HG03342 (cell line): ENCODE measurements at regions not wholly inside any gene's neighbourhood (a gene's known extent, or its start where the extent isn't known, plus 50 kb on each side); places are given as distances from the start of the nearest gene placed in this dataset.
"Not testable (repeated sequence)": the region's sequence is repeated elsewhere in the genome, so short reads cannot be mapped to it uniquely, and the experiment has no call there.

Experiments used
- ATAC-seq: cut with Tn5 transposase; IDR thresholded peaks from one replicate; pipeline ENCODE4 v1.9.1; 2021; ENCODE audit warnings: mild to moderate bottlenecking, moderate library complexity; ENCODE audit not compliant: unreplicated experiment

DNA sequence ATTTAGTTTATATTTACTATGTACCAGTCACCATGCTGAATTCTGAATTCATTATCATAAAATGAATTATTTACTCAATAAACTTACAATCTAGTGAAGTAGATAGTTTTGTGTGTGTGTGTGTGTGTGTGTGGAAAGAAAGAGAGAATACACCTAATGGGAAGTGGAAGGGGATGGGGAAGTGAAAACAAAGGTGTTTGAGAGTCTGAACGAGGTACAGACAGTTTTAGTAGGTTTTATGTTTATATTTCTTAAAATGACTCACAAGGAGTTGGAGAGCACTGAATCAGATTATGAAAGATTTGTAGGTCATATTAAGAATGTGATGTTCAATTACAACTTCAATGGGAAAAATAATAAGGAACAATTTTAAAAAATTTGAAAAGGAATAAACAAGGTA, 1753.0 kb downstream of the SLITRK1 start:
- ATAC-seq = no peak

DNA sequence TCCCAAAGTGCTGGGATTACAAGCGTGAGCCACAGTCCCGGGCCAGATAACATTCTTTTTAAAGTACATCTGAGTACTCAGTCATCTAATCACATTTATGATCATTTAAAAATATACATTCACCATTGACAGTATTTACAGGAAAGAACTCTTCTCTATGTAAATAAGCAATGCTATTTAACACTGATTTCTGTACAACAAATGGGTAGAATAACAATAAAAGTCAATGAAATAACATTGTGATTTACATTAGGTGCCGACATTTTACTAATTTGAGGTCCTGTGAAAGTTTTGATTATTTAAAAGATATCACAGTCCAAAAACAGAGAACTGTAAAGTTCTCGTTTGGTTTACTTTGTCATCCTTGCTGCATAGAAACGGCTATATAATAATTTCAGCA, 1763.7 kb downstream of the SLITRK1 start:
- ATAC-seq = no peak

DNA sequence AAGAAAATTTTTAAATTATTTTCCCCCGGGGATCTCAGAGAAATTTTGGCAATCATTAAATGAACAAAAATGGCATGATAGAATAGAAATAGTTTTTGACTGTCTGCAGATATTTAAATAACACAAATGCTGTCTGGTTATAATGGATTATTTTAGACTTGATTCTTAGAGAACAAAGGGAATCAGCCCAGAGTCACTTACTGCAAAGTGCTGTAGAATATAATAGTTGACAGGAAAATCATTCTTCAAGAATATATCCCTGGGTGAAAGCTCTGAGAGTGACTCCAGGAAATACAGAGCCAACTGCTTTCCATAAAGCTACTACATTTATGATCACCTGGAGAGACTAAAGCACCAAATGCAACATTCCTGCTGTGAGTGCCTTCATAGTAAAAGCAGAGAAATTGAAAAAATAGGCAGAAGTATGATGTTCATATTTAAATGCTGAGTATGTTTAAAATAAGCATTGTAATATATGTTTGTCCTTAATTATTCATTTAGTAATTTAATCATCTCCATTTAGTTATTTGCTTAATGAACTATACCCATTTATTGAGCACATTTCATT, 1765.8 kb downstream of the SLITRK1 start:
- ATAC-seq = no peak

GRCh38 chr13:82115391-82115790, 1766.9 kb downstream of the SLITRK1 start:
- no peak for ATAC-seq

DNA sequence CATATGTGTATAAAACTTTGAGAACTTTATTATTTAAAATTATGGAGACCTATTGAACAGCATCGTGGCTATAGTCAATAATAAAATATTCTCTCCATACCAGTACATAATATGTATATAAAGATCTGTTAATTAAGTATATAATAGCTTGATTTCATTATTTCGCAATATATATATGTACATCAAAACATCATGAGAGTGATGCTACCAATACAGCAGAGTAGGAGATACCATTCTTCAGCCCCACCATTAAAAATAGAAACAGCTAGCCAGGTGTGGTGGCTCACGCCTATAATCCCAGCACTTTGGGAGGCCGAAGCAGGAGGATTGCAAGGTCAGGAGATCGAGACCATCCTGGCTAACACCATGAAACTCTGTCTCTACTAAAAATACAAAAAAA, 1755.3 kb upstream of the SPRY2 start:
- ATAC-seq = no peak

GRCh38 chr13:82092312-82092711, 1751.4 kb upstream of the SPRY2 start:
- ATAC-seq = no peak

DNA sequence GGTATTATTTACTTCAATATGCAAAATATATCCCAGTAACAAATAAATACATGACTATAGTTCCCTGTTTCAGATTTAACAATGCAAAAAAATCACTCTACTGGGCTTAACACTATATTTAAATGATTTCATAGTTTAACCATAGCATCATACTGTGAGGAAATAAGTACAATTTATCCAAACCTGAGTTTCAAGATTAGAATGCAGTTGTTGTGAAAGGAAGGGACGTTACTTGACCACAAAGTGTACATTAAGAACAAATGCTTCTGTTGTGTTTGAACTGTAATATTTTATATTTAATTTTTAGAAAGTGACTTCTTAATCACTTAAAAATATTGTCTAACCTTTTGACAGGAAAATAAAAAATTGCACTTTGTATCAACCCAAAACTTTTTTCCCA, 1747.9 kb upstream of the SPRY2 start:
- ATAC-seq = no peak

DNA sequence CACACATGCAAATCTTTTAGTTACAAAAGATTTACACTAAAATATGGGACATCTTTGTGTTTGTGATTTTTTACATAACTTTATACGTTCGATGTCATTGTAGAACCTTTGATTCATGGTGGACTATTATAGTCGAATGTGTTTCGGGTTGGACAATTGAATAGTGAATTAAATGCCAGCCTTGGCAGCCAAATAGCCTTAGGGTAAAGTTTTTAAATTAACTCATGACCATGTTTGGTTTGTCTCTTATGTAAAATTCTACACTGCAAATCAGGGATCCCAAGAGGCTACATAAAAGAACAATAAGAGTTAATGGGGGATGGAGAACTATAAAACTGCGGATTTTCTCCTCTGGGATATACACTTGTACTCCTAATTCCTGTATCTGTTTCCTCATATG, 1735.6 kb upstream of the SPRY2 start:
- ATAC-seq = no peak

GRCh38 chr13:82070416-82070815, 1729.5 kb upstream of the SPRY2 start:
- ATAC-seq = no peak

- ATAC-seq = no peak
Measured at GRCh38 chr13:82062772-82063171, 1721.8 kb upstream of the SPRY2 start.

DNA sequence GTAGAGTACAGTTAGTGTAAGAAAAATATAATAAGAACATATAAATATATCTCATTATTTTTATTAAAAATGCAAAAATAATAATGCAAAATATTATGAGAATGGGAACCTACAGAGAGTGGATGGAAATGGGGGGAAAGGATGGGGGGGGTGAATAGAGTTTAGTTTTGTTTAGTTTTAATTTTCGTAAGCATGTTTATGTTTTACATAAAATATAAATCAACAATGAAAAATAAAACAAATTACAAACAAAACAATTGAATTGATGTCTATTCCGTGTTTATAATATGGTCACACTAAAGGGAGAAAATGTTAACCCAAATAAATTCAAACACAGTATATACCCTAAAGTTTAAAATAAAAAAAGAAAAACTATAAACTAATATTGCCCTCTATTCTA, 1717.4 kb upstream of the SPRY2 start:
- no peak for ATAC-seq

- ATAC-seq = not testable (repeated sequence)
Measured at GRCh38 chr13:82045316-82045715, 1704.4 kb upstream of the SPRY2 start.

DNA sequence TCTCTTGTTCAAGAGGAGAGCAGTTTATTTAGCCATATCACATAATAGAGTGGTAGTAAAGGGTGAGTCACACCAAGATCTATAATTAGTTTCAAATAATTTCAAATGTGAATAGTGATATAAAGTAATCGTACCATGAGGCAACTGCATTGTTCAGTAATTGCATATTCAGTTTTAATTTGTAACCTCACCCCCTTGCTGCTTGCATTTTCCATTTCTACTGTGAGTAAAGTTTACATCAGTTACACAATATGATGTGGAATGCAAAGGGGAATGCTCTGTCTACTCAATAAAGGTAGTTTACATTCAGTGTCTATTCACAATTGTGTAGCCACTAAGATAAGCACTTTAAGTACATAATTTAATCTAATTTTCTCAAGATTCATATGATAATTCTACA, 1695.7 kb upstream of the SPRY2 start:
- no peak for ATAC-seq

- ATAC-seq = no peak
Measured at GRCh38 chr13:82011355-82011754, 1670.4 kb upstream of the SPRY2 start.

- no peak for ATAC-seq
Measured at GRCh38 chr13:82010780-82011179, 1669.9 kb upstream of the SPRY2 start.

GRCh38 chr13:82002710-82003109, 1661.8 kb upstream of the SPRY2 start:
- ATAC-seq = no peak

GRCh38 chr13:81995316-81995715, 1654.4 kb upstream of the SPRY2 start:
- no peak for ATAC-seq

DNA sequence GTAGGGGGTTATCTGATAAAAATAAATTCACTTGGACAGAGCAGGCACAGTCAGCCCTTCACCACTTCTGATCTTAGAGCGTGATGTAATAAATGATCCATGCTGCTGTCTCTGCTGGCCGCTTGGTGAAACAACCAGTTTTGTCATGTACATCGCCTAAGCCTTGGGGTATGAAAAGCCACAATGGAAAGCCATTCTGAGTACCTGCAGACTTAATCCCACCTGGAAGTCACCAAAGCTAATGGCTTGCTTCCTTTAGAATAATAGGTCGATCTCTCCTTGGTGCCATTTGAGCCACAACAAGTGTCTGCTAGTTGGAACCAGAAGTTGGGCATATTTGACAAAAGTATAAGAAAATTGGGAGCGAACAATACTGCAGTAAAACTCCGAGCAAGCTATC, 1649.7 kb upstream of the SPRY2 start:
- ATAC-seq = no peak

DNA sequence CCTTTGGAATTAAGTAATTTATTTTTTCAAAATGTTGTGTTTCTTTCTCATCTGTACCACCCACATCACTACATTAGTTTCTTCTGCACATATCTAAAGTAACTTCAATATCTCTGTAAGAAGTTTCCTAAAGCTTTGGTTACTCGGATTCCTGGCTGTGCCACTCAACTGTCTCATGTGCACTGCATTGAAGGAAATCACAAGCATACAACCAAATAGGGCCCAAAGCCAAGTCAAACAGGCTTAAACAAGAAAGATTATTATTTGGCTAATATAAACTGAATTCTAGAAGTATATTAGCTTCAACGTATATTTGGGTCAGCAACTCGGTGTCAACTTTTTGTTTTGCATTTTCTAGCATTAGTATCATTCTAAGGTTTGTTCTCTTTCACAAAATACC, 1647.6 kb upstream of the SPRY2 start:
- no peak for ATAC-seq

- no peak for ATAC-seq
Measured at GRCh38 chr13:81987677-81988357, 1646.9 kb upstream of the SPRY2 start.

- no peak for ATAC-seq
Measured at GRCh38 chr13:81987159-81987558, 1646.2 kb upstream of the SPRY2 start.

- ATAC-seq = no peak
Measured at GRCh38 chr13:81986308-81986707, 1645.4 kb upstream of the SPRY2 start.

DNA sequence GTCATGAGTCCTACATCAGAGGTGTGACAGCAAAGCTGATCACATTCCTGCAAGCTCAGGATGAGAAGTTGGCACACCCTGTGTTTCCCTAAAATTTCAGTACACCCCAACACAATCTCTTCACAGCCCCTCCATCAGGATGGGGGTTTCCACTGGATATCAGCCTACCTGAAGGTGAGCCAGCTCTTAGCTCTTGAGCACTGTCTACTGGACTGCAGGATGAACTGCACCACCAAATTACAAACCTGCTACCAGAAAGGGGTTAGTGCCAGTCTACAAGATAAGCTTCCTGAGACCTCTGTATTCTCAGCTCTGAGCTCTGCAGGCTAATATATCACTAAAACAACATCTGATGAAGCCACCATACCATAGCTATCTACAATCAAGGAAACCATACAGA, 1616.2 kb upstream of the SPRY2 start:
- ATAC-seq = no peak
